ENCODE measurements at regions not wholly inside any gene's neighbourhood (a gene's known extent, or its start where the extent isn't known, plus 50 kb on each side); places are given as distances from the start of the nearest gene placed in this dataset.
A peak's percentile ranks its signal among the peaks of the same experiment; 100 is the strongest.
"Not testable (repeated sequence)": the region's sequence is repeated elsewhere in the genome, so short reads cannot be mapped to it uniquely, and the experiment has no call there.

DNA sequence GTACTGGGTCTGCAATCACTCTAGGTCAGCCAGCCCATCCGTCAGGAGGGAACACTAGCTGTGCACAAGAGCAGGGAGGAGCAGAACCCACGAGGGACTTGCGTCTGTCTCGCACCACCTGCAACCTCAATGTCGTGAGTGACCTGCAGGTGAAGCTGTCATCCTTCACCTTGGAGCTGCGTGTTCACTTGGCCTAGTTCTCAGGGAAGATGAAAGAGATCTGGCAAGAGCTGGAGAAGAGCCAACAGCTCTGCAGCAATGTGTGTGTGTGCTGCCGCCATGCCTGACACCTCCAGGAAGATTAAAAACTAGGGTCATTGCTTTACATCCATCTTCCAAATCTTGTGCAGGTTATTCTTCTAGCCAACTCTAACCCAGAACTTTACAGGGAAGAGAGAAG, 117.6 kb upstream of the MRI1 start:
- no peak for DNase-seq

GRCh38 chr19:13644645-13645044, 119.7 kb upstream of the MRI1 start:
- DNase-seq, result no peak

GRCh38 chr19:13640611-13641010, 123.7 kb upstream of the MRI1 start:
- no peak for DNase-seq

DNA sequence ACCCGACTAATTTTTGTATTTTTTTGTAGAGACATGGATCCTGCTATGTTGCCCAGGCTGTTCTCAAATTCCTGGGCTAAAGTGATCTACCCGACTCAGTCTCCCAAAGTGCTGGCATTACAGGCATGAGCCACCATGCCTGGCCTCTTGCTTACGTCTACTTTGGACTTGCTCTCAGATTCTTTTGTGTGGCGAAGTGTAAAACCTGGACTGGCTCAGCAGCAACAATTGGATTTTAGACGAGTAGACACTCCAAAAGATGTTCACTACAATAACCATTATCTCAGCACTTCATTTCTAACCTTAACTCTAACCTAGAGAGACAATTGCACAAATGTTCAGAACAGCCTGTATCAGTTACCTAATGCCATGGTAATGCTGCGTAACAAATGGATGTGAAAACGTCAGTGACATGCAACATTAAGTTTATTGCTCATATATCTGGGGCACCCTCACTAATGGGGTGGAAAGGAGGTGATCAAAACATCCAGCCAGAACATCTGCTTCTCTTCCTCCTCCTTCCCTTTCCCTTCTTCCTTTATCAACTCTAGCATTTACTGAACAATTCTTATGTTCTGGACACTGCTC, 124.9 kb upstream of the MRI1 start:
- no peak for DNase-seq

DNA sequence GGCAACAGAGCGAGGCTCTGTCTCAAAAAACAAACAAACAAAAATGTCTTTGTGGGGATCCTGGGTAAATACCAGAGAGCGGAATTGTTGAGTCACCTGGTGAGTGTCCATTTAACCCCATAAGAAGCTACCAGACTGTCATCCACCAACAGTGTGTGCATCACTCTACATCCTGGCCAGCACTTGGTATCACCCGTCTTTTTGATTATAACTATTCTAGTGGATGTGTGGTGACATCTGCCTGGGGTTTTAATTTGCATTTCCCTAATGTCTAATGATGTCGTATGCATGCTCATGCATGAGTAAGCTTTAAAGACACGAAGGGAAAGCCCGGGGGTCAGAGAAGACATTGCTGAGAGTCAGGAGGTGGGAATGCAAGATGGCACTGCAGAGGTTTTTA, 126.7 kb upstream of the MRI1 start:
- no peak for DNase-seq

DNA sequence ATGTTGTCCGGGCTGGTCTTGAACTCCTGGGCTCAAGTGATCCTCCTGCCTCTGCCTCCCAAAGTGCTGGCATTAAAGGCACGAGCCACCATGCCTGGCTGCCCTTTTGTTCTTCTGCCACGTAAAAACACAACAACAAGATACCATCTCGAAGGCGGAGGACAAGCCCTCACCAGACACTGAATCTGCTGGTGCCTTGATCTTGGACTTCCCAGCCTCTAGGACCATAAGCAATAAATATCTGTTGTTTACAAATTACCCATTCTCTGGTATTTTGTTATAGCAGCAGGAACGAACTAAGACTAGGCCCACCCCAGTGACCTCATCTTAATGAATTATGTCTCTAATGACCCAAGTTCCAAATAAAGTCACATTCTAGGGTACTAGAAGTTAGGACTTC, 128.4 kb upstream of the CACNA1A start:
- DNase-seq, result no peak

DNA sequence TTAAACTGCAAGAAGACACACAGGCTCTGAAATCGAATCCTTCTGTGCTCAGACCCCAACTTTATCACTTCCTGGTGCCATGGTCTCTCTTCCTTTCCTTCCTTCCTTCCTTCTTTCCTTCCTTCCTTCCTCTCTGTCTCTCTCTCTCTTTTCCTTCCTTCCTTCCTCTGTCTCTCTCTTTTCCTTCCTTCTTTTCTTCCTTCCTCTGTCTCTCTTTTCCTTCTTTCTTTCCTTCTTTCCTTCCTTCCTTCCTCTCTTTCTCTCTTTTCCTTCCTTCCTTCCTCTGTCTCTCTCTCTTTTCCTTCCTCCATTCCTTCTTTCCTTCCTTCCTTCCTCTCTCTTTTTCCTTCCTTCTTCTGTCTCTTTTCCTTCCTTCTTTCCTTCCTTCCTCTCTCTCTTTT, 127.2 kb upstream of the CACNA1A start:
- DNase-seq, result no peak

GRCh38 chr19:13633109-13633508, 126.8 kb upstream of the CACNA1A start:
- peak; percentile 98 for DNase-seq

DNA sequence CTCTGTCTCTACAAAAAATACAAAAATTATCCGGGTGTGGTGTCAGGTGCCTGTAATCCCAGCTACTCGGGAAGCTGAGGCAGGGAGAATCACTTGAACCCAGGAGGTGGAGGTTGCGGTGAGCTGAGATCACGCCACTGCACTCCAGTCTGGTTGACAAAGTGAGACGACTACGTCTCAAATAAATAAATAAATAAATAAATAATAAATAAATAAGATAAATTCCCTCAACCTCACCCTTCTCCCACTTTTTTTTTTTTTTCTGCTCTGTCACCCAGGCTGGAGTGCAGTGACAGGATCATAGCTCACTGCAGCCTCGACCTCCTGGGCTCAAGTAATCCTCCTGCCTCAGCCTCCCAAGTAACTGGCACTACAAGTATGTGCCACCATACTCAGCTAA, 125.9 kb upstream of the CACNA1A start:
- not testable (repeated sequence) for DNase-seq

DNA sequence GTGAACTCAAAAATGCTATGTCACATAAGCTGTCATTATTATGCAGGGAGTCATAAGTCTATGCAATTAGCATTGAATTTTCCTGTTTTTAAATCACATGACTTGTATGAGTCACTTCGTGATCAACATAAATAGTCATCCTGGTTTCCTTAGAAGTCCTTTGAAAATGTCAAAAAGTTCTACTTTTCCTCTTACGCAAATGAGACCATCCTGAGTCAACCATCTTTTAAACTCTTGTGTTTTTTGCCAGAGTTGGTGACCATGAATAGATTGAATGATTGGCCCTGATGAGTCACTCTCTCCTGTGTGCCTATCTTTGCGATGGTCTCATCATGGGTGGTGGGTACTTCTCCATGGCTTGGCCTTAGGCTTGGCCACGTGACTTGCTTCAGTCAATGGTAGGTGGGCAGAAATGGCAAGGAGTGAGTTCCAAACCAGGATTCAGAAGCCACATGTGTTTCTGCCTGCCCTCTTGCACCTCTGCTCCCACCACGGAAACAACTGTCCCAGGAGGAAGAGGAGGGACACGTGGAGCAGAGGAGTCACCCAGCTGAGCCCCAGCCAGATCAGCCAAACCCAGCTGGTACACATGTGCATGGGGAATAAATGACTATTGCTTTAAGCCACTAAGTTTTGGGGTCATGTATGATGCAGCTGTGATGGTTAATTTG, 123.5 kb upstream of the CACNA1A start:
- DNase-seq, result no peak

- no peak for DNase-seq
Measured at GRCh38 chr19:13627531-13627930, 121.3 kb upstream of the CACNA1A start.

DNA sequence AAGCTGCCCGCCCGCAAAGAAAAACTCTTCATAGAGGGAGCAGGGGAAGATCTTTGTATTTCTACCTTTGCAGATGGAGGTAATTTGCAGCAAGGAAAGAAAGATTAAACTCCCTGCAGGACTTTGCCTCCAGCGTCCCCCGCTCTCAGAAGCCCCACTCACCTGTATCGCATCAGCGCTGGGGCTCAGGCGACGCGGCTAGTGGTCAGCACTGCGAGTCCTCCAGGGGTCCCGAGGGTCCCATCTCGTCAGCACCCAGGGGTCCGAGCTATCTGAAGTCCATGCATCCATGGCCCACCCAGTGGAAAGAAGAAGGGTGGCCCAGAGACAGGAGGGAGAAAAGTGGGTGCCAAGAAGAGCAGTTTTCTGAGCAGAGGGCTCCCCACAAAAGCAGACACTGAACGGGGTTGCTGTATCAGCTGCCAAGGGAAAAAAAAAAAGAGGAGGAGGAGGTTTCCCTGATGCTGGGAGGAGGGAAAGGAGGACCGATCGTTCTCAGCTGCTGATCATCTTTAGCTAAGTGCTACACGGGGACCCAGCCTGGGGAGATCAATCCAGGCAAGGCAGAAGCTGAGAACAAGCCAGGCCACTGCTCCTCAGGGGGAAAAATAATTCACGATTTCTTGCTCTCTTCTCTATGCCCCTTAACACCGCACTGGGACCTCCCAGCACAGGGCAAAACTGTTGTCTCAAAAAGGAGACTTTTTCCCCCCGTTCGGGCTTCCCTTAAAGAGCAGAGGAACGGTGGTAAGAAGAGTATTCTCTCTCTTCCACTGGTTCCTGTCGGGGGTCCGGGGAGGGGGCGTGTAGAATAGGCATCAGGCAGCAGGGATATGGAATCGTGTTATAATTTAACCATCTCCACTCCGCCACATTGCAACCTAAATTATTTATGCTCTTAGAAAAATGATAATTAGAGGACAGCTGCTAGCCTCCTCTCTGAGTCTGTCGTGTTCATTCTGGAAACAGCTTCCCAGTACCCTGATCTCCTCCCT, 117.7 kb upstream of the CACNA1A start:
- DNase-seq, result peak; percentile 47

DNA sequence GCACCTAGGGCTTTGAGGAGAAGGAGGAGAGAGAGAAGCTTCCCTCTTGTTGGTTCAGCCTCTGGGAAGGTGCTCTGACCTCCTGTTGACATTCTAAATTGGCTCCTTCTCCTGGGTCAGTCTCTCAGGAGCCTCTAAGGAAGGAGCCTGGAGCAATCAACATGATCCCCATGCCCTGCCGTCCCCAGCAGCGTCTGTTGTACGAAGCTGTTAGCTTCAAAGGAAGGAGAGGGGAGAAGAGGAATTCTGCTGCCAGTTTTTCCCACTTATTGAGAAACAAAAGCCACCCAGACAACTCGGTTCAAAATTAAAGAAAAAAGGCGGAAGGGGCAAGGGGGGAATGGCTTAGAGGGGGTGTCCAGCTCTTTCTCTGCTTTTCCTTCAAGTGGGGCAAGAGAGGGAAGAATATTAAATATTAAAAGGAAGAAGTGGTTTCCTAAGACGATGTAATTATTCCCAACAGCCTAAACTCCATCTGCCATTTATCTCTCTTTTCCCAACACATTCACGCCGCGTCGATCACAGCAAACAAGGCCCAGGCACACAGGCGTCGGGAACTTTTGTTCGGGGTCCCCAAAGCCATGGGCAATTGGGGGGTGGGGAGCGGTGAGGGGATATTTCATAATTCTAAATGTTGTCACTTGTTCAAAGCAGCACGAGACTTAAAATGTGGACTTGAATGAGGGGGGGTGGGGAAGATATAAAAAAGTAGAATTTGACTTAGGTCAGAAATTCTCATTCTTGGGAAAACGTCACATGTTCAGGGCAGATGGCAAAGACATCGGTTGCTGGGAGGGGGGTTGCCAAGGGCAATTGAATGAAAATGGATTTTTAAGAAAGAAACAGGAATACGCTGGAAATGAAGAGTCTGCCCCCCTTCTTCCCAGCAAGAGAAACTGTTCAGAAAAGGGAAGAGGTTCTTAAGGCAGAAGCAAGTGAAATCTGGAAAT, 116.8 kb upstream of the CACNA1A start:
- DNase-seq, result no peak

- no peak for DNase-seq
Measured at GRCh38 chr19:13621413-13621812, 115.1 kb upstream of the CACNA1A start.

DNA sequence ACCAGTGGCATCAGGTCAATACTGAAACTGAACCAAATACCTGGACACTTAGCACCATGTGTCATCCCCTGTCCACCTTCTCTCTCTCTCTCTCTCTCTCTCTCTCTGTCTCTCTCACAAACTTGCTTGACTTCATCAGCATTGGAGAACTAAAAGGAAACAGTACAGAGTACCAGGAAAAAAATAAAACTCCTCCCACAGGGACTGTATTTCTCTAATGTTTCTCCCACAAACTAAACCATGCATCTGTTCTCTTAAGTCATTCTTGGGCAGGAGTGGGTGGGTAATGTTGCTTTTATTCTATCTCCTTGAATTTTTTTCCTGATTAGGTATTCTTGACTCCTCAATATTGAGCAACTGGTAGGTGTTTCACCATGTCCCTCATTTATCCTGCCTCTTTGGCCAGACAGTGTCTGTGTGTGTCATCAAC, 112.9 kb upstream of the CACNA1A start:
- no peak for DNase-seq

GRCh38 chr19:13615890-13616289, 109.6 kb upstream of the CACNA1A start:
- no peak for DNase-seq

DNA sequence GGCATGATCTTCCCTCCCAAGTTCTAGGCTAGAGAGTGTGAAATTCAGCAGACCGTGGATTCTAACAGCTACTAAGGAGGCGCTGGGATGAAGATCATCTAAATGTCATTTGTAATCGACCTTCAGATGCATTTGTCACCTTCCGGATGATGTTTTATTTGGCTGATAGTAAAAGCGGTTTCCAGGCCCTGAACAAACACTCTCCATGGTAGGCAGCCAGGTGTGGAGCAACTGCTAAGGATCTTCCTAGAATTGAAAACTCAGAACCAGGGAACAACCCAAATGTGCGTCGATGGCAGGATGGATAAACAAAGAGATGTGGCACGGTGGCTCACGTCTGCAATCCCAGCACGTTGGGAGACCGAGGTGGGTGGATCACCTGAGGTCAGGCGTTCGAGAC, 107.2 kb upstream of the CACNA1A start:
- peak; percentile 74 for DNase-seq

DNA sequence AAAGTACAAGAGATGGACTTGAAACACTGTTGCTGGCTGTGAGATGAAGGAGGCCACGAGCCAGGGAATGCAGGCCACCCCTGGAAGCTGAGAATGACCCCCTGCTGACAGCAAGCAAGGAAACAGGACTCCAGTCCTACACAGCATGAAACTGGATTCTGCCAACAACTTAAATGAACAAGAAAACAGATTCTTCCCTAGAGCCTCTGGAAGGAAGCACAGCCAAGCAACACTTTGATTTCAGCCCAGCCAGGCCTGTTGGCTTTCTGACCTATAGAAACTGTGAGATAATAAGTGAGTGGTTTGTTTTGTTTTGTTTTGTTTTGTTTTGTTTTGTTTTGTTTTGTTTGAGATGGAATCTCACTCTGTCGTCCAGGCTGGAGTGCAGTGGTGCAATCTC, 105.3 kb upstream of the CACNA1A start:
- no peak for DNase-seq

- peak; percentile 100 for DNase-seq
Measured at GRCh38 chr19:13610039-13610691, 103.9 kb upstream of the CACNA1A start.

GRCh38 chr19:13606156-13606555, 99.9 kb upstream of the CACNA1A start:
- DNase-seq, result no peak

- no peak for DNase-seq
Measured at GRCh38 chr19:13604902-13605586, 98.8 kb upstream of the CACNA1A start.

Data from NCI-H1417 treated with DMSO at 0.1 percent for 48 hours (cell line).